ENCODE measurements at regions not wholly inside any gene's neighbourhood (a gene's known extent, or its start where the extent isn't known, plus 50 kb on each side); places are given as distances from the start of the nearest gene placed in this dataset.

GRCh38 chr1:94646786-94647555, 105.4 kb upstream of the F3 start:
- no peak for DNase-seq (ENCODE audit: low read depth in 3 of 3, low spot score in 2 of 3)

DNA sequence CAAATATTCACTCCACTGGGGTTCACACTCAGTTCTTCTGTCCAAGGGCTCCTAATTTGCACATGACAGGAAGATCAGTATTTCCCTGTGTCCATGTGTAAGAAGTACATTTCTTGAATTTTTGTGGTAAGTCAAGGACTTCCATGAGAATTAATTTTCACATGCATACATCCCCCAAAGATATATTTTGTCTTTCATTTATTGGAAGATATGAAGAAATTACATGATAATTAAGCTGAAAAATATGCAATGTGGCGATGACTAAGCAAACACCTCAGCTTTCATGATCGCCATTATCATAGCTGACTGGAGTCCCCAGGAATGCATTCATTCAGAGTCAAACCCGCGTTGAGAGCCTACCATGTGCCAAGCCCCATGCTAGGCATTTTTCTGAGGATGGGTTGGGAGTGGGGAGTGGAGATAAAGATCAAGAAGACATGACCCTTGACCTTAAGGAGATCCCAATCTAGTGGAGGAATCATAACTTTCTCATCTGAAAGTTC, 104.6 kb upstream of the F3 start:
- DNase-seq (ENCODE audit: low read depth in 3 of 3, low spot score in 2 of 3), result no peak

DNA sequence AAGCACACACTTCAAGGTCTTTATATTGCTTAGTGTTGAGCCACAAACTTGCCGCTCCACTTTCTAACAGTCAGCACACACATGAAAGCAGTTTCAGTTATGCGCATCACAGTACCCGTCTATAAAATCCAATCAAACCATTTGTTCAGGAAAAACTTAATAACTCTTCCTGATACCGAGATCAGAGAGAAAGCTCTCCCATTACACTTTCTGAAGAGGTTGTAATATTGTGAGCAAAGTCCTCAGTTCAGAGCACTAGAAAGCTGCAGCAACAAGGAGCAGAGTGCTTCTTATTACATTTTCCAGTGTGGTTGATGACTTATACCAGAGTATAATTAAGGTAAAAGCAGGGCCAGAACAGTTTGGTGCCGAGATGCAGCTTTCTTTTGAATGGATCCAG, 102.8 kb upstream of the F3 start:
- no peak for DNase-seq (ENCODE audit: low read depth in 3 of 3, low spot score in 2 of 3)

DNA sequence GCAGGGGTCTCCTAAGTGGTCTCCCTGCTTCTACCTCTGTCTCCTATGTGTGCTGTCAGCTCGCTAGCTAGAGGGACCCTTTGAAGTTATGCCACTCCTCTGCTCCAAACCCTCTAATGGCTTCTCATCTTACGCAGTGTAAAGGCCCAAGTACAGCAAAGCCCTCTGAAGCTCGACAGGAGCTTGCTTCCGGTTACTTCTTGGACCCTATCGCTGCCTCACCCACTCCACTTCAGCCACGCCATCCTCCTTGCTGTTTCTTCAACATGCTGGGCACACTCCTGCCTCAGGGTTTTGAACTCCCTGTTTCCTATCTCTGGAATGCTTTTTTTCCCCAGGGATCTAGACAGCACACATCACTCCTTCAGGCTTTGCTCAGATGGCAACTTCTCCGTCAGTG, 102.3 kb upstream of the F3 start:
- DNase-seq (ENCODE audit: low read depth in 3 of 3, low spot score in 2 of 3), result no peak

- DNase-seq (ENCODE audit: low read depth in 3 of 3, low spot score in 2 of 3), result no peak
These were observed 101.2 kb upstream of the F3 start for GRCh38 chr1:94642617-94643321.

- no peak for DNase-seq (ENCODE audit: low read depth in 3 of 3, low spot score in 2 of 3)
These were observed 100.4 kb upstream of the F3 start for GRCh38 chr1:94641990-94642389.

DNA sequence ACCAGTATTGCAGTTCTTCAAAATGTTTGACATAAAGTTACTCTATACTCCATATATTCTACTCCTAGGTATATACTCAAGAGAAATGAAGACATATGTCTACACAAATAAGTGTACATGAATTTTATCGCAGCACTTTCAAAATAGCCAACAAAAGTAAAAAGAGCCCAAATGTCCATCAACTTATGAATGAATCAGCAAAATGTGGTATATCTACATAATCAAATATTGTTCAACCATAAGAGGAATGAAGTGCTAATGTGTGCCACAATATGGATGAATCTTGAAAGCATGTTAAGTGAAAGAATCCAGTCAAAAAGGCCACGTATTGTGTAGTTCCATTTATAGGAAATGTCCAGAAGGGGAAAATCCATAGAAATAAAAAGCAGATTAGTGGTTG, 98.6 kb upstream of the F3 start:
- no peak for DNase-seq (ENCODE audit: low read depth in 3 of 3, low spot score in 2 of 3)

DNA sequence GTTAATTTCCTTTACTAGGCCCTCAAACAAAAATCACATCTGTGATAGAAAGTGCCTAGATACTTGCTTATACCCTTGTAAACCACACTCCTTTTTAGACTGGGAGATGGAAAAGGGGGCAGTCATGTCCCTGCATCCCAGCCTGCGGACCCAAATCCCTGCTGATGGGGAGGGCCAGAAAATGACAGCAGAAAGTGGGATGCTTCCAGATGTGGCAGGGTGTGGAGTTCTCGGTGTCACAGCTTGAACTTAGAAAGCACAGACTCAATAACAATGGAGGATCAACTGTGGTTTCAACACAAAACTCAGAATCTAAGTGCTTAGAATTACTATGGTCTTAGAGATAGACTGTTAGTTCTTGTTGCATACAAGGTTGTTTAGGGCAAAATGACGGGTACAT, 95.6 kb upstream of the F3 start:
- DNase-seq (ENCODE audit: low read depth in 3 of 3, low spot score in 2 of 3), result no peak

GRCh38 chr1:94636624-94637023, 95.1 kb upstream of the F3 start:
- DNase-seq (ENCODE audit: low read depth in 3 of 3, low spot score in 2 of 3), result no peak

GRCh38 chr1:94636100-94636499, 94.5 kb upstream of the F3 start:
- no peak for DNase-seq (ENCODE audit: low read depth in 3 of 3, low spot score in 2 of 3)

GRCh38 chr1:94634977-94635416, 93.4 kb upstream of the F3 start:
- no peak for DNase-seq (ENCODE audit: low read depth in 3 of 3, low spot score in 2 of 3)

DNA sequence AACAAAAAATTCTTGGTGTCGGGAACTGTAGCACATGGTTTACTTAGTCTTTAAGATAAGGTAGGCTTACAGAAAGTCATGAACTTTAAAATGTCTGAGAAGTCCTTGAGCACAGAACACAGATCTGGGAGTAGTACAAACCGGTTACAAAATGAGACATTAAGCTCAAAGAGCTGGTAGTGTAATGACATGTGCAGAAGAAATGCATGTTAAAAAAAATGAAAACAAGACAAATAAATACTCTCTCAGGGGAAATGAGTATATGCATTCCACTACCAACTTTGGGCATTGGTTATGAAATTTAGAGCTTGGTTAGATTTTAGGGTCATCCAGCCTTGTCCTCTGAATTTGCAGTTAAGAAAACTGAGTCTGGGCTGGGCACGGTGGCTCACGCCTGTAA, 91.5 kb upstream of the F3 start:
- DNase-seq (ENCODE audit: low read depth in 3 of 3, low spot score in 2 of 3), result no peak

- no peak for DNase-seq (ENCODE audit: low read depth in 3 of 3, low spot score in 2 of 3)
These were observed 88.0 kb upstream of the F3 start for GRCh38 chr1:94629259-94630181.

- DNase-seq (ENCODE audit: low read depth in 3 of 3, low spot score in 2 of 3), result no peak
These were observed 86.9 kb upstream of the F3 start for GRCh38 chr1:94628499-94628843.

DNA sequence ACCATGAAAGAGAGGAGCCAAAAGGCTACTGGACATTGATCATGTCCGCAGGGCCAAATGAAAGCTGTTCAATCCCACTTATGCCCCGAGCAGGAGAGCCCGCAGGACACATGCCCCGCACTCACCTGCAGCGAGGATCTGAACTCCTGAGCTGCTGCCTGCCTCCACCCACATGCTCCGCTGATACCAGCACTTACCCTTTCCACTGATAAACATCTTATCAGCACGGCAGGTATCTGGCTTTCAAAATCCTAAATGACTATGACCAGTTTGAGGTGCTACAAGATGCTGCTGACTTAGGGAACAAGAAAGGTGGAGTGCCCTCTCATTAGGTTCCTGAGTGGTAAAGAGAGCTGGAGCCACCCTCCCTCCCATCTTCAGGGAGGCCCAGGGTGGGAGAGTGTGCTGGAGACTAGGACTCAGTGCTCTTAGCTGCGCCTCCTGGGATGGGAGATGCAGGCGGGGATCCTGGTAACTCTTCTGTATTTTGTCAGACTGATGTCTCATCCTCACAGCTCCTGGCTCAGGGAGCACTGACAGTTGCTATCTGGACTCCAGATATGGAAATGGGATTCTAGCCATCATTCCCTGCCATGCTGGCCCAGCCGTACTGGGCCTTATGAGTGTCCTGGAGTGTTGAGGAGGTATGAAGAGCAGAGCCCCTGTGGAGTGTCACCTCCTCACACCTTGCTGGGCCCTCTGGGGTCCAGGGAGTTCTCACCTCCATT, 86.4 kb upstream of the F3 start:
- DNase-seq (ENCODE audit: low read depth in 3 of 3, low spot score in 2 of 3), result no peak

- no peak for DNase-seq (ENCODE audit: low read depth in 3 of 3, low spot score in 2 of 3)
These were observed 82.6 kb upstream of the F3 start for GRCh38 chr1:94624203-94624602.

GRCh38 chr1:94623560-94624148, 82.1 kb upstream of the F3 start:
- DNase-seq (ENCODE audit: low read depth in 3 of 3, low spot score in 2 of 3), result no peak

DNA sequence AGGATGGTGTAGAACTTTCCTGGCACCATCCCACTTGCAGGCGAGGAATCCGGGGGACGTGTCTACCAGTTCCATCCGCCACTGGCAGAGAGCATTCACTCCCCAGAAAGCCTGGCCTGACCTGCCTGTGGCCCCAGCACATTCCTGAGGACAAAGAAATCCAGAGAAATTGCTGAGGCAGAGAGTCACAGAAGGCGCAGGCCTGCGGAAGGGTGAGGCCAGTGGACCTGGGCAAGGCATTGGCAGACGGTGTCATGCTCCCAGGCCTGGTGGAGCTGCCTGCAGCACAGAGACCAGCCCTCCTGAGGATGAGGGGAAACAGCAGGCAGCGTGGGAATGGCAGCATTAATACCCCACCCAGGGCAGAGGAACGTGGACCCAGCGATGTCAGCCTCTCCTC, 81.2 kb upstream of the F3 start:
- no peak for DNase-seq (ENCODE audit: low read depth in 3 of 3, low spot score in 2 of 3)

DNA sequence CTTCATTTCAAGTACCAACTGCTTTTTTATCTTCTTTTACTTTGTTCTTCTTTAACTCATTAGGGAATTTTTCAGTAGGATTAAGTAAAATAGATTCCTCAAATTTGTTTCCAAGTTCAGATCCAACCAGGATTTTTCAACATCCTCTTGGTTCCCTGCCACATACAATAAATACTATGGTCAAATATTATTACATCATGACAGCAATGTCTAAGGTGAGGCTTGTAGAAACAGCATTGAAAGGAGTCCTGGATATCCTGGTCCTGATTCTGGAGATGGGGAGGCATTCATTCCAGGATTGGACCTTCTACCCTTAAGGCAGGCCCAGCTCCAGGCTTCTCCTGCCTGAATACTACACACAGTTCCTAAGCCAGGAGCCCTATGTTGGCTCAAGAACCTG, 80.2 kb upstream of the F3 start:
- no peak for DNase-seq (ENCODE audit: low read depth in 3 of 3, low spot score in 2 of 3)

GRCh38 chr1:94621395-94621794, 79.8 kb upstream of the F3 start:
- DNase-seq (ENCODE audit: low read depth in 3 of 3, low spot score in 2 of 3), result no peak

Measured in right renal cortex interstitium (tissue), 3 donors.